HL-60 (cell line): ENCODE measurements at regions not wholly inside any gene's neighbourhood (a gene's known extent, or its start where the extent isn't known, plus 50 kb on each side); places are given as distances from the start of the nearest gene placed in this dataset.

Experiments used
- DNase-seq, 2 experiments: peaks; one replicate each; pipeline ENCODE4 v3.0.0-alpha.2; 2010 to 2020; ENCODE audit warnings: low read depth in 1 of 2, low spot score in 1 of 2
- H3K27ac ChIP-seq: fragments of 250-450 bp; sonication (Bioruptor Pico); replicated peaks from 2 replicates; pipeline ENCODE4 v1.5.1; 2020; ENCODE audit warnings: mild to moderate bottlenecking, moderate library complexity
- H3K27me3 ChIP-seq: fragments of 250-450 bp; sonication (Bioruptor Pico); 2 replicates; pipeline ENCODE4 v1.5.1; 2021; ENCODE audit warnings: mild to moderate bottlenecking, moderate library complexity; ENCODE audit not compliant: insufficient read depth, poor library complexity, severe bottlenecking
- H3K4me3 ChIP-seq: replicated peaks from 2 replicates; pipeline ENCODE4 v1.5.1; 2011; ENCODE audit warnings: mild to moderate bottlenecking, control low read depth, low read length; ENCODE audit not compliant: insufficient read depth
- CTCF ChIP-seq: IDR thresholded peaks from one replicate; pipeline ENCODE4 v1.5.1; 2011; ENCODE audit warnings: low read length, control low read depth, inconsistent platforms; ENCODE audit not compliant: insufficient read depth
- GABPA ChIP-seq: IDR thresholded peaks from 2 replicates; pipeline ENCODE4 v1.6.1; 2012; ENCODE audit warnings: low read depth
- POLR2AphosphoS5 ChIP-seq: IDR thresholded peaks from 2 replicates; pipeline ENCODE4 v1.6.1; 2012; ENCODE audit warnings: low read depth
- SPI1 ChIP-seq: IDR thresholded peaks from 2 replicates; pipeline ENCODE4 v1.6.1; 2012; ENCODE audit warnings: low read depth, mild to moderate bottlenecking, borderline replicate concordance
- TF ChIP-seq, protein P1 (sequence below): IDR thresholded peaks from 2 replicates; pipeline ENCODE4 v1.6.1; 2012; ENCODE audit warnings: low read depth; ENCODE audit not compliant: insufficient replicate concordance

- H3K27me3 ChIP-seq, result no peaks in the 10 kb centered on the region
- no peak for DNase-seq
- no peak overlapping the region for H3K4me3 ChIP-seq
- no peak for TF ChIP-seq CTCF
- no peak overlapping the region for H3K27ac ChIP-seq
Observed at GRCh38 chr2:118672571-118673158, 174.8 kb downstream of the EN1 start.

GRCh38 chr2:118671701-118672454 is 175.6 kb downstream of the EN1 start:
- no peaks in the 10 kb centered on the region for H3K27me3 ChIP-seq
- H3K4me3 ChIP-seq, result no peak overlapping the region
- H3K27ac ChIP-seq, result no peak overlapping the region
- no peak for DNase-seq
- no peak for TF ChIP-seq GABPA
- TF ChIP-seq, protein P1, sequence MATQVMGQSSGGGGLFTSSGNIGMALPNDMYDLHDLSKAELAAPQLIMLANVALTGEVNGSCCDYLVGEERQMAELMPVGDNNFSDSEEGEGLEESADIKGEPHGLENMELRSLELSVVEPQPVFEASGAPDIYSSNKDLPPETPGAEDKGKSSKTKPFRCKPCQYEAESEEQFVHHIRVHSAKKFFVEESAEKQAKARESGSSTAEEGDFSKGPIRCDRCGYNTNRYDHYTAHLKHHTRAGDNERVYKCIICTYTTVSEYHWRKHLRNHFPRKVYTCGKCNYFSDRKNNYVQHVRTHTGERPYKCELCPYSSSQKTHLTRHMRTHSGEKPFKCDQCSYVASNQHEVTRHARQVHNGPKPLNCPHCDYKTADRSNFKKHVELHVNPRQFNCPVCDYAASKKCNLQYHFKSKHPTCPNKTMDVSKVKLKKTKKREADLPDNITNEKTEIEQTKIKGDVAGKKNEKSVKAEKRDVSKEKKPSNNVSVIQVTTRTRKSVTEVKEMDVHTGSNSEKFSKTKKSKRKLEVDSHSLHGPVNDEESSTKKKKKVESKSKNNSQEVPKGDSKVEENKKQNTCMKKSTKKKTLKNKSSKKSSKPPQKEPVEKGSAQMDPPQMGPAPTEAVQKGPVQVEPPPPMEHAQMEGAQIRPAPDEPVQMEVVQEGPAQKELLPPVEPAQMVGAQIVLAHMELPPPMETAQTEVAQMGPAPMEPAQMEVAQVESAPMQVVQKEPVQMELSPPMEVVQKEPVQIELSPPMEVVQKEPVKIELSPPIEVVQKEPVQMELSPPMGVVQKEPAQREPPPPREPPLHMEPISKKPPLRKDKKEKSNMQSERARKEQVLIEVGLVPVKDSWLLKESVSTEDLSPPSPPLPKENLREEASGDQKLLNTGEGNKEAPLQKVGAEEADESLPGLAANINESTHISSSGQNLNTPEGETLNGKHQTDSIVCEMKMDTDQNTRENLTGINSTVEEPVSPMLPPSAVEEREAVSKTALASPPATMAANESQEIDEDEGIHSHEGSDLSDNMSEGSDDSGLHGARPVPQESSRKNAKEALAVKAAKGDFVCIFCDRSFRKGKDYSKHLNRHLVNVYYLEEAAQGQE, result no peak
- TF ChIP-seq CTCF, result no peak
- TF ChIP-seq POLR2AphosphoS5, result no peak
- TF ChIP-seq SPI1, result no peak

GRCh38 chr2:118670838-118671237 is 176.6 kb downstream of the EN1 start:
- Histone ChIP-seq H3K27me3 (no peaks in the 10 kb centered on the region), H3K27ac (no peak overlapping the region), H3K4me3 (no peak overlapping the region)
- TF ChIP-seq, protein P1, result no peak
- TF ChIP-seq CTCF, result no peak
- TF ChIP-seq SPI1, result no peak
- TF ChIP-seq GABPA, result no peak
- no peak for TF ChIP-seq POLR2AphosphoS5
- DNase-seq, result no peak

GRCh38 chr2:118670276-118670675 is 177.2 kb downstream of the EN1 start:
- DNase-seq, result no peak
- no peak overlapping the region for H3K27ac ChIP-seq

More at GRCh38 chr2:118670276-118670675, 177.2 kb downstream of the EN1 start:
- no peaks in the 10 kb centered on the region for H3K27me3 ChIP-seq
- TF ChIP-seq POLR2AphosphoS5 (no peak), CTCF (no peak), SPI1 (no peak)
- TF ChIP-seq, protein P1, result no peak
- no peak overlapping the region for H3K4me3 ChIP-seq
